Glomerular visceral epithelial cell (primary cell): ENCODE measurements at regions not wholly inside any gene's neighbourhood (a gene's known extent, or its start where the extent isn't known, plus 50 kb on each side); places are given as distances from the start of the nearest gene placed in this dataset.

Experiments used
- DNase-seq: peaks from one replicate; pipeline ENCODE4 v3.0.0-alpha.2; 2016; ENCODE audit errors: extremely low spot score

DNA sequence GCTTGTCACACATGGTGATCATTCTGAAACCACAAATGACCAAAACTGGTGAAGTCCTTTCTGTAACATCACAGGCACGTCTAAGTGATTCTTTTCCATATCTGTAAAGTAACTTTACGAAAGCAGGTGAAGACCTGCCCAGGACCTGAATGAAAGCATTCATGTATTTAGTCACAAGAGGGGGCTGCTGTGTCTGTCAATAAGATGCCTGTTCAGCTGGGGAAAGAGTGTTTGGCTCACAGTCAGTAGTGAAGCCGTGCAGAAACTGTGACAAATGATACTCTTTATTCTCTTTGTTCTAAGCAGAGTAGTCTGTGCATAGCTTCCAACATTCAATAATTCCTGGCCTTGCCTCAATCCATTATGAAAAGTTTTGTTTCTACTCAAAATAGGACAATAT is 373.5 kb upstream of the OR4E1 start:
- DNase-seq = peak; percentile 8

GRCh38 chr14:22046063-22046462 is 372.4 kb upstream of the OR4E1 start:
- DNase-seq = no peak

GRCh38 chr14:22044193-22044592 is 370.6 kb upstream of the OR4E1 start:
- no peak for DNase-seq

- DNase-seq = no peak
Measured at GRCh38 chr14:22040781-22041125, 367.1 kb upstream of the OR4E1 start.

DNA sequence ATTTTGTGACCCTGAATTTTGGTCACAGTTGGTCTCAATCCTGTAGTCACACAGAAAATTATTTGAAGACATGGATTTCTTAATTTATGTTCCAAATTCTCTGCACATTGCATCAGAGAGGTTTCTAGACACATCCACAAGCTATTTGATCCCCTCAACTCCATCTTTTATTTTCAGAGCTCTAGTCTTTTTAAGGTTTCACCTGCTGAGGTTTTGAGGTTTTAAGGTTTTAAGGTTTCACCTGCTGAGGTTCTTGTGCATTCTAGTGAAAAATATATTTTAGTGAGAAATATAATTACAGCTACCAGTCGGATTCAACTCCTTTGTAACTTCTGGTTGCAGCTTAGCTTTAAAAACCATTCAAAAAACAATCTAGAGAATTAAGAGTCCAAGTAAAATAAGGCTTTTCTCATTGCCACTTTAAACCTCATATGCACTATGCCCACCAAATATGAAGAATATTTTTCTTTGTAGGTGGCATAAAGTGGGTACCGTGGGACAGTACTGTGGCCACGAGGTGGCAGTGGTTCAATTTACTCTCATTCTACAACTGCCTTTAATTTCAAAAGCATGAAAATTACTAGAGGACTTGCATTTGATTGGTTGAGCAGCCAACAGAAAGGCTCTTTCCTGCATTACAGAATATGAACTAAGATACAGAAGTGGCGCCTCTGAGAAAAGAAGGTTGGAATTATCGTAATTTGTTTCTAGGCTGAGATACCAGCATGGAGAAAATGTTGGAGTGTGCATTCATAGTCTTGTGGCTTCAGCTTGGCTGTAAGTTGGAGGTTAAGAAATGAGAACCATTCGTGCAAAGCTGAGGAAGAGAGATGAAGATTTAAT is 366.5 kb upstream of the OR4E1 start:
- DNase-seq = no peak

- DNase-seq = no peak
Measured at GRCh38 chr14:22036541-22037239, 363.1 kb upstream of the OR4E1 start.

GRCh38 chr14:22026527-22026926 is 352.9 kb upstream of the OR4E1 start:
- DNase-seq = no peak

- DNase-seq = no peak
Measured at GRCh38 chr14:22025879-22026278, 352.3 kb upstream of the OR4E1 start.

- no peak for DNase-seq
Measured at GRCh38 chr14:22024137-22024536, 350.5 kb upstream of the OR4E1 start.

DNA sequence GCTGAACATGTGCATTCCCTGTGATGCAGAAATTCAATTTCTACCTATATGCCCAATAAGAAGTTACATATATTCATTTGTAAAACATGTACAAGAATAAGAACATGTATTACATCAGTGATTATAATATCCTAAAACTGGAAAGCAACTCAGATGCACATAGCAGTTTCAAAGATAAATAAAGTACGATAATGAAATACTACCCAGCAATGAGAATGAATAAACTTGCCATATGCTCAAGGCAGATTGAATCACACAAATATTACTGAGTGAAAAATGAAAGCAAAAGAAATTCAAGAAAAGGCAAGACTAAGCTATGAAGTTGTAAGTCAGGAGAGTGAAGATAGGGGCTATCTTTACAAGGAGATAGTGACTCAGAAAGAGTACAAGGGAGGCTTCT is 345.3 kb upstream of the OR4E1 start:
- no peak for DNase-seq

DNA sequence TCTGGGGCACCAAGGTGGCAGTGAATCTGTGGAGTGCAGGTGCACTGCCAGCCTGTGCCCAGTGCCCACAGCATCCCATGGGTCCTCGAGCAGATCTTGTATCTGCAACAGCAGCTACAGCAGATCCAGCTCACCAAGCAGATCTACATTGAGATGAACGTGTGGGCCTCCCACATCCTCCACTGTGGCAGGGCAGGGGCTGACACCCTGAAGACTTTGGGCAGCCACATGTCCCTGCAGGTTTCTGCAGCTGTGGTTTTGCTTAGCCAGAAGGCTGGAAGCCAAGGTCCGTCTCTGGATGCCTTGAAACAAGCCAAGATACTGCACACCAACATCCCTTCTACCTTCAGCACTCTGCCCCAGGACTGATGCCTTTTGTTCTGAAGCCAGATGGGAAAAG is 338.8 kb upstream of the OR4E1 start:
- DNase-seq = no peak

DNA sequence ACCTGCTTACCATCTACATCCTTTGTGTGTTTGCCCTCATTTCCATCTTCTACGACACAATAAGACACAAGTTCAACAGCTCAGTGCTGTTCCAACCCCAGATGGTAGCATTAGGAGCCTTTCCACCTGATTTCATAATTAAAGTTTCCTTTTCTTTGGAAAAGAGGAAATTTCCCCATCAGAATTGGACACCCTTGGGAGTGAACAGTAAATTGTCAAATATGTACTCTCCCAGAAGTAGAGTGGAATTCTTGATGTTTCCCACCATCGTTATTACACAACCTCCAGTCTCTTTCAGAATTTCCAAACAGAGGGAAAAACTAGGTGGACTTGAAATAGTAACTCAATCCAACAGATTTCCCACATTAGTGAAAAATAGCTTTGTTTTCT is 337.6 kb upstream of the OR4E1 start:
- no peak for DNase-seq

GRCh38 chr14:22010545-22011252 is 337.1 kb upstream of the OR4E1 start:
- no peak for DNase-seq

DNA sequence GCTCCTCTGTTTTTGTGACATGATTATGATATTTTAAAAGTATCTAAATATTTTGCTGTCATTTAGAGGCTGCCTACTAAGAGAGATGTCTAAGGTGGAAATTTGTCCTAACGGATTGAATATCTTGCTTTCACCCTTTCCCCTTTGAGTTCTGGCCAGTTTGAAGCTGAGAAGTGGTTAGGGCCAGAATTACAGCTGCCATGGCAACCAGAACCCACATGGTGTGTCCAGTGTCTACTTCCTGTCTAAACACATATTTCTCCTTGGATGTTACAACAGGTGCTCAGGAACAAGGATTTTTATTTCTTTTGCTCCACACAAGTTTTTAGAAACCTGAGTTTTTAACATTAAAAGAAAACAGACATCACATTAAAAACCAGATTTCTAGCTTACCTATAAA is 335.1 kb upstream of the OR4E1 start:
- DNase-seq = no peak

DNA sequence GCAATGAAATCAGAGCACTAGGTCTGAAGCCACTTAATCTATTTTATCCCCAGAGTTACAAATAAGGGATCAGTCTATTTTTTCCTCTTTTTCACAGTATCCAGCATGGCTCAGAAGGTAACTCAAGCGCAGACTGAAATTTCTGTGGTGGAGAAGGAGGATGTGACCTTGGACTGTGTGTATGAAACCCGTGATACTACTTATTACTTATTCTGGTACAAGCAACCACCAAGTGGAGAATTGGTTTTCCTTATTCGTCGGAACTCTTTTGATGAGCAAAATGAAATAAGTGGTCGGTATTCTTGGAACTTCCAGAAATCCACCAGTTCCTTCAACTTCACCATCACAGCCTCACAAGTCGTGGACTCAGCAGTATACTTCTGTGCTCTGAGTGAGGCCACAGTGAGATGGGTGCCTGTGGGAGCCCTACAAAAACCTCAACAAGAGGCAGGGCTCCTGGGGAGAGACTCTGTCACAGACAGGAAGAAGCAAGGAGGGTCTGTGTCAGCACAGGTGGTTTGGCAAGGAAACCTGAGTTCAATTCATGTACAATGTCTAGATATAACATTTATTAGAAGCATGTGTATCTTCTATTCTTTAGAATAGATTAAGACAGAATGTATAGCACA is 334.3 kb upstream of the OR4E1 start:
- no peak for DNase-seq

GRCh38 chr14:22007363-22007762 is 333.7 kb upstream of the OR4E1 start:
- DNase-seq = no peak

- no peak for DNase-seq
Measured at GRCh38 chr14:22003461-22003860, 329.8 kb upstream of the OR4E1 start.

GRCh38 chr14:22002860-22003284 is 329.3 kb upstream of the OR4E1 start:
- DNase-seq = no peak

- no peak for DNase-seq
Measured at GRCh38 chr14:21999402-21999801, 325.8 kb upstream of the OR4E1 start.

- peak; percentile 4 for DNase-seq
Measured at GRCh38 chr14:21997300-21997699, 323.7 kb upstream of the OR4E1 start.

- DNase-seq = no peak
Measured at GRCh38 chr14:21995332-21995731, 321.7 kb upstream of the OR4E1 start.

DNA sequence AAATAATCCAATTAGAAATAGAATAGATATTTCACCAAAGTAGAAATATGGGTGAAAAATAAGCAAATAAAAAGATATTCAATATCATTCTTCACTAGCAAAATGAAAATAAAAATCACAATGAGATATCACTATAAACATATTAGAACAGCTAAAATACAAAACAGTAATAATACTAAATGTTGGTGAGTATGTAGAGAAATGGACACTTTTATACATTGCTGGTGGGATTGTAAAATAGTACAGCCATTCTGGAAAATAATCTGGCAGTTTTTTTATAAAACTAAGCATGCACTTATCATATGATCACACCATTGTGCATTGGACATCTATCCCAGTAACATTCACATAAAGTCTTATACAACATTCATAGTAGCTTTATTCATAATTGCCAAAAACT is 320.2 kb upstream of the OR4E1 start:
- no peak for DNase-seq
